CD8-positive, alpha-beta memory T cell (primary cell): ENCODE measurements at regions not wholly inside any gene's neighbourhood (a gene's known extent, or its start where the extent isn't known, plus 50 kb on each side); places are given as distances from the start of the nearest gene placed in this dataset.

Experiments
- CTCF ChIA-PET: fragments of 350-600 bp; sonication (Branson Sonifier 250); formaldehyde crosslinking; loops from one replicate; lab custom pipeline; 2021; ENCODE audit warnings: antibody characterized with exemption; lab: Charles Lee
- POLR2A ChIA-PET: fragments of 350-600 bp; sonication (Branson Sonifier 250); formaldehyde crosslinking; loops from one replicate; lab custom pipeline; 2021; ENCODE audit warnings: antibody characterized with exemption; lab: Charles Lee
- DNase-seq, 5 donors: peaks; one replicate each; pipeline versions ENCODE4 v3.0.0 to v3.0.0-alpha.2; 2020 to 2022; ENCODE audit warnings: mixed read lengths in 1 of 5
- H3K27ac ChIP-seq: one replicate; pipeline ENCODE4 v1.7.0; 2013; ENCODE audit warnings: low read depth, mild to moderate bottlenecking, low read length, moderate library complexity
- H3K27me3 ChIP-seq: 2 replicates; pipeline ENCODE4 v1.7.0; 2013; ENCODE audit warnings: low read length, mild to moderate bottlenecking; ENCODE audit not compliant: insufficient read depth, poor library complexity, severe bottlenecking
- H3K36me3 ChIP-seq: 2 replicates; pipeline ENCODE4 v1.7.0; 2013; ENCODE audit warnings: mild to moderate bottlenecking, low read length, moderate library complexity; ENCODE audit not compliant: insufficient read depth
- H3K4me1 ChIP-seq: 2 replicates; pipeline ENCODE4 v1.7.0; 2013; ENCODE audit warnings: mild to moderate bottlenecking, low read length, moderate library complexity; ENCODE audit not compliant: insufficient read depth
- H3K4me3 ChIP-seq: 2 replicates; pipeline ENCODE4 v1.7.0; 2013; ENCODE audit warnings: mild to moderate bottlenecking, low read length
- H3K9me3 ChIP-seq: 2 replicates; pipeline ENCODE4 v1.7.0; 2013; ENCODE audit warnings: mild to moderate bottlenecking, low read length
- H3K27ac Mint-ChIP-seq, 8 donors: one replicate each; pipeline ENCODE4 v1.8.0; 2020 to 2021; ENCODE audit warnings: mixed read lengths in 8 of 8, mild to moderate bottlenecking in 6 of 8, inconsistent platforms in 3 of 8, moderate library complexity in 3 of 8
- H3K27me3 Mint-ChIP-seq, 2 donors: one replicate each; pipeline ENCODE4 v1.8.0; 2020 to 2021; ENCODE audit warnings: mixed read lengths in 2 of 2, mild to moderate bottlenecking in 1 of 2, moderate library complexity in 1 of 2
- H3K36me3 Mint-ChIP-seq, 3 donors: one replicate each; pipeline ENCODE4 v1.8.0; 2020 to 2021; ENCODE audit warnings: mixed read lengths in 3 of 3, inconsistent platforms in 1 of 3, mild to moderate bottlenecking in 1 of 3
- H3K4me1 Mint-ChIP-seq, 3 donors: one replicate each; pipeline ENCODE4 v1.8.0; 2020 to 2021; ENCODE audit warnings: mixed read lengths in 3 of 3, inconsistent platforms in 1 of 3, mild to moderate bottlenecking in 1 of 3
- H3K4me3 Mint-ChIP-seq, 7 donors: one replicate each; pipeline ENCODE4 v1.8.0; 2020 to 2021; ENCODE audit warnings: mixed read lengths in 7 of 7, mild to moderate bottlenecking in 6 of 7, moderate library complexity in 4 of 7, inconsistent platforms in 2 of 7
- H3K9me3 Mint-ChIP-seq, 5 donors: one replicate each; pipeline ENCODE4 v1.8.0; 2020 to 2022; ENCODE audit warnings: mixed read lengths in 5 of 5, mild to moderate bottlenecking in 3 of 5, moderate library complexity in 2 of 5, inconsistent platforms in 1 of 5

- no peak overlapping the region for H3K4me3 ChIP-seq
- H3K27ac ChIP-seq, result no peak overlapping the region
- CTCF ChIA-PET, result no interaction called here
- Mint-ChIP-seq H3K27me3 (peaks cover 0 to 2% of the 10 kb centered on the region in 2 donors), H3K4me1 (no peaks in the 10 kb centered on the region), H3K4me3 (no peak overlapping the region), H3K9me3 (no peaks in the 10 kb centered on the region), H3K36me3 (no peaks in the 10 kb centered on the region), H3K27ac (no peak overlapping the region)
- POLR2A ChIA-PET, result no interaction called here
- no peaks in the 10 kb centered on the region for H3K27me3 ChIP-seq
- no peaks in the 10 kb centered on the region for H3K9me3 ChIP-seq
- no peaks in the 10 kb centered on the region for H3K4me1 ChIP-seq
- no peaks in the 10 kb centered on the region for H3K36me3 ChIP-seq
- DNase-seq, result no peak
These were observed 151.7 kb upstream of the PRSS1 start for GRCh38 chr7:142597547-142597946.

- Mint-ChIP-seq H3K4me1 (no peaks in the 10 kb centered on the region), H3K27ac (no peak overlapping the region), H3K4me3 (no peak overlapping the region), H3K27me3 (peaks cover 0 to 2% of the 10 kb centered on the region in 2 donors), H3K9me3 (no peaks in the 10 kb centered on the region), H3K36me3 (no peaks in the 10 kb centered on the region)
- H3K36me3 ChIP-seq, result no peaks in the 10 kb centered on the region
- no peaks in the 10 kb centered on the region for H3K27me3 ChIP-seq
- H3K27ac ChIP-seq, result no peak overlapping the region
- H3K4me1 ChIP-seq, result no peaks in the 10 kb centered on the region
- DNase-seq, result no peak
- ChIA-PET POLR2A (no interaction called here), CTCF (no interaction called here)
- H3K4me3 ChIP-seq, result no peak overlapping the region
- H3K9me3 ChIP-seq, result no peaks in the 10 kb centered on the region
These were observed 153.3 kb upstream of the PRSS1 start for GRCh38 chr7:142595816-142596516.

GRCh38 chr7:142594078-142594477 lies 155.2 kb upstream of the PRSS1 start:
- ChIA-PET POLR2A (no interaction called here), CTCF (interaction anchor here (1.7 kb wide), 1 partner anchor 10 kb away, joined by 6 read pairs; no protein-coding TSS in a partner anchor)
- no peaks in the 10 kb centered on the region for H3K27me3 ChIP-seq
- no peak overlapping the region for H3K27ac ChIP-seq
- H3K9me3 Mint-ChIP-seq, result no peaks in the 10 kb centered on the region
- H3K27ac Mint-ChIP-seq, result peak overlapping the region in 1 of 8 donors; percentile 50
- no peak for DNase-seq
- no peaks in the 10 kb centered on the region for H3K4me1 ChIP-seq
- no peak overlapping the region for H3K4me3 Mint-ChIP-seq
- no peaks in the 10 kb centered on the region for H3K9me3 ChIP-seq
- peaks cover 0 to 2% of the 10 kb centered on the region in 2 donors for H3K27me3 Mint-ChIP-seq
- no peak overlapping the region for H3K4me3 ChIP-seq
- H3K4me1 Mint-ChIP-seq, result no peaks in the 10 kb centered on the region
- no peaks in the 10 kb centered on the region for H3K36me3 ChIP-seq
- no peaks in the 10 kb centered on the region for H3K36me3 Mint-ChIP-seq

DNA sequence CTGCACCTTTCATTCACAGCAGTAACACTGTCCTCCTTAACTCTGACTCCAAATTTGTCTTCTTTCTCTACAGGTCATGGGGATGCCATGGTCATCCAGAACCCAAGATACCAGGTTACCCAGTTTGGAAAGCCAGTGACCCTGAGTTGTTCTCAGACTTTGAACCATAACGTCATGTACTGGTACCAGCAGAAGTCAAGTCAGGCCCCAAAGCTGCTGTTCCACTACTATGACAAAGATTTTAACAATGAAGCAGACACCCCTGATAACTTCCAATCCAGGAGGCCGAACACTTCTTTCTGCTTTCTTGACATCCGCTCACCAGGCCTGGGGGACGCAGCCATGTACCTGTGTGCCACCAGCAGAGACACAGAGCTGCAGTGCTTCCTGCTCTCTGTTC lies 156.2 kb upstream of the PRSS1 start:
- CTCF ChIA-PET, result no interaction called here
- H3K36me3 Mint-ChIP-seq, result no peaks in the 10 kb centered on the region

GRCh38 chr7:142592664-142593063 lies 156.6 kb upstream of the PRSS1 start:
- H3K27ac ChIP-seq, result no peak overlapping the region
- no peaks in the 10 kb centered on the region for H3K4me1 ChIP-seq
- POLR2A ChIA-PET, result no interaction called here
- no peaks in the 10 kb centered on the region for H3K27me3 ChIP-seq
- CTCF ChIA-PET, result no interaction called here
- Mint-ChIP-seq H3K36me3 (no peaks in the 10 kb centered on the region), H3K27ac (peak overlapping the region in 1 of 8 donors; percentile 54), H3K4me3 (peak overlapping the region in 4 of 7 donors; percentile 4 to 67 (median 40)), H3K4me1 (peaks cover 0 to 2% (median 0%) of the 10 kb centered on the region in 3 donors), H3K9me3 (no peaks in the 10 kb centered on the region), H3K27me3 (peaks cover 0 to 2% of the 10 kb centered on the region in 2 donors)
- H3K4me3 ChIP-seq, result no peak overlapping the region
- no peaks in the 10 kb centered on the region for H3K9me3 ChIP-seq
- no peaks in the 10 kb centered on the region for H3K36me3 ChIP-seq
- DNase-seq, result no peak

More for the DNA sequence above, 156.2 kb upstream of the PRSS1 start:
- peaks cover 0 to 2% of the 10 kb centered on the region in 2 donors for H3K27me3 Mint-ChIP-seq
- no peaks in the 10 kb centered on the region for H3K4me1 Mint-ChIP-seq
- peak overlapping the region in 2 of 8 donors; percentile 29 to 54 for H3K27ac Mint-ChIP-seq
- no peak for DNase-seq
- no peaks in the 10 kb centered on the region for H3K36me3 ChIP-seq
- POLR2A ChIA-PET, result no interaction called here
- H3K4me3 ChIP-seq, result no peak overlapping the region
- no peak overlapping the region for H3K27ac ChIP-seq
- H3K9me3 Mint-ChIP-seq, result no peaks in the 10 kb centered on the region
- H3K27me3 ChIP-seq, result no peaks in the 10 kb centered on the region
- no peaks in the 10 kb centered on the region for H3K4me1 ChIP-seq
- peak overlapping the region in 3 of 7 donors; percentile 41 to 67 (median 58) for H3K4me3 Mint-ChIP-seq
- H3K9me3 ChIP-seq, result no peaks in the 10 kb centered on the region

GRCh38 chr7:142592231-142592630 lies 157.0 kb upstream of the PRSS1 start:
- Histone ChIP-seq H3K27me3 (no peaks in the 10 kb centered on the region), H3K27ac (no peak overlapping the region), H3K9me3 (no peaks in the 10 kb centered on the region), H3K36me3 (no peaks in the 10 kb centered on the region), H3K4me1 (no peaks in the 10 kb centered on the region), H3K4me3 (no peak overlapping the region)
- peak overlapping the region in 2 of 7 donors; percentile 4 to 41 for H3K4me3 Mint-ChIP-seq
- CTCF ChIA-PET, result no interaction called here
- H3K27me3 Mint-ChIP-seq, result peaks cover 0 to 2% of the 10 kb centered on the region in 2 donors
- no peak for DNase-seq
- POLR2A ChIA-PET, result no interaction called here
- peaks cover 0 to 6% (median 0%) of the 10 kb centered on the region in 3 donors for H3K4me1 Mint-ChIP-seq
- H3K36me3 Mint-ChIP-seq, result no peaks in the 10 kb centered on the region
- peak overlapping the region in 1 of 8 donors; percentile 56 for H3K27ac Mint-ChIP-seq
- no peaks in the 10 kb centered on the region for H3K9me3 Mint-ChIP-seq

GRCh38 chr7:142590830-142591457 lies 158.3 kb upstream of the PRSS1 start:
- H3K27ac ChIP-seq, result no peak overlapping the region
- Mint-ChIP-seq H3K4me3 (no peak overlapping the region), H3K27me3 (peaks cover 0 to 2% of the 10 kb centered on the region in 2 donors), H3K36me3 (no peaks in the 10 kb centered on the region), H3K9me3 (no peaks in the 10 kb centered on the region), H3K4me1 (peaks cover 0 to 7% (median 0%) of the 10 kb centered on the region in 3 donors), H3K27ac (no peak overlapping the region)
- DNase-seq, result no peak
- no peaks in the 10 kb centered on the region for H3K4me1 ChIP-seq
- H3K27me3 ChIP-seq, result no peaks in the 10 kb centered on the region
- no peak overlapping the region for H3K4me3 ChIP-seq
- H3K36me3 ChIP-seq, result no peaks in the 10 kb centered on the region
- ChIA-PET POLR2A (no interaction called here), CTCF (no interaction called here)
- no peaks in the 10 kb centered on the region for H3K9me3 ChIP-seq

- POLR2A ChIA-PET, result no interaction called here
These were observed 159.2 kb upstream of the PRSS1 start for GRCh38 chr7:142590077-142590476.

More at GRCh38 chr7:142590077-142590476, 159.2 kb upstream of the PRSS1 start:
- peaks cover 0 to 7% (median 0%) of the 10 kb centered on the region in 3 donors for H3K4me1 Mint-ChIP-seq
- no peak overlapping the region for H3K27ac Mint-ChIP-seq
- H3K27me3 Mint-ChIP-seq, result peaks cover 0 to 2% of the 10 kb centered on the region in 2 donors
- Histone ChIP-seq H3K4me3 (no peak overlapping the region), H3K9me3 (no peaks in the 10 kb centered on the region), H3K27ac (no peak overlapping the region), H3K27me3 (no peaks in the 10 kb centered on the region), H3K36me3 (no peaks in the 10 kb centered on the region), H3K4me1 (no peaks in the 10 kb centered on the region)
- H3K9me3 Mint-ChIP-seq, result no peaks in the 10 kb centered on the region
- no peaks in the 10 kb centered on the region for H3K36me3 Mint-ChIP-seq
- no peak for DNase-seq
- CTCF ChIA-PET, result no interaction called here
- H3K4me3 Mint-ChIP-seq, result no peak overlapping the region
